Stomach (tissue), 4 donors: ENCODE measurements at regions not wholly inside any gene's neighbourhood (a gene's known extent, or its start where the extent isn't known, plus 50 kb on each side); places are given as distances from the start of the nearest gene placed in this dataset.

Experiments used
- POLR2AphosphoS5 ChIP-seq, 3 donors: sonication (generic); formaldehyde crosslinking; IDR thresholded peaks; one replicate each; pipeline ENCODE4 v1.6.1; 2016; ENCODE audit warnings: antibody characterized with exemption in 3 of 3
- TF ChIP-seq, protein P1 (sequence below), 7 experiments: fragments of 450-650 bp in 4 of 7; fragments of 200-600 bp in 3 of 7; sonication (generic) in 3 of 7; IDR thresholded peaks; one replicate each; pipeline ENCODE4 v1.5.1; 2016 to 2019; ENCODE audit warnings: antibody characterized with exemption in 7 of 7, control low read depth in 2 of 7, mild to moderate bottlenecking in 1 of 7

DNA sequence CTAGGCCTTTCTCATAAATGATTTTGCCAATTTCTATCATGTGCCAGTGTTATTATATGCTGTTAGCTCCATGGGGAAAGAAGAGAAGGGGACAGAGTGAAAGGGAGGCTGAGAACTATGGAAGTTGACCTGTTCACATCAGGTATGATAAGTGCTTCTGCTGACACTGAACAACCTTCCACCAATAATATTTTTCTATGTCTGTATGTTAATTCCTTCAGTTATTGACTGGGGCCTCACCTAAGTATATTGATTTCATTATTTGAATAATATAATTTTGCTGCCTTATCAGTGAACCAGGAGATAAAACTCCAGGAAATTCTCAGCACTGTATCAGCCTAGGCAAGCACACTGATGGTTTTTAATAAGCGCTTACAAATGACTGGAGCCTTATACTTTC is 262.8 kb downstream of the SNCA start:
- TF ChIP-seq, protein P1, sequence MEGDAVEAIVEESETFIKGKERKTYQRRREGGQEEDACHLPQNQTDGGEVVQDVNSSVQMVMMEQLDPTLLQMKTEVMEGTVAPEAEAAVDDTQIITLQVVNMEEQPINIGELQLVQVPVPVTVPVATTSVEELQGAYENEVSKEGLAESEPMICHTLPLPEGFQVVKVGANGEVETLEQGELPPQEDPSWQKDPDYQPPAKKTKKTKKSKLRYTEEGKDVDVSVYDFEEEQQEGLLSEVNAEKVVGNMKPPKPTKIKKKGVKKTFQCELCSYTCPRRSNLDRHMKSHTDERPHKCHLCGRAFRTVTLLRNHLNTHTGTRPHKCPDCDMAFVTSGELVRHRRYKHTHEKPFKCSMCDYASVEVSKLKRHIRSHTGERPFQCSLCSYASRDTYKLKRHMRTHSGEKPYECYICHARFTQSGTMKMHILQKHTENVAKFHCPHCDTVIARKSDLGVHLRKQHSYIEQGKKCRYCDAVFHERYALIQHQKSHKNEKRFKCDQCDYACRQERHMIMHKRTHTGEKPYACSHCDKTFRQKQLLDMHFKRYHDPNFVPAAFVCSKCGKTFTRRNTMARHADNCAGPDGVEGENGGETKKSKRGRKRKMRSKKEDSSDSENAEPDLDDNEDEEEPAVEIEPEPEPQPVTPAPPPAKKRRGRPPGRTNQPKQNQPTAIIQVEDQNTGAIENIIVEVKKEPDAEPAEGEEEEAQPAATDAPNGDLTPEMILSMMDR (IDR thresholded peaks at IDR 0.05), result no peak
- TF ChIP-seq POLR2AphosphoS5 (IDR thresholded peaks at IDR 0.05), result no peak
